GM12878 (cell line): ENCODE measurements at regions not wholly inside any gene's neighbourhood (a gene's known extent, or its start where the extent isn't known, plus 50 kb on each side); places are given as distances from the start of the nearest gene placed in this dataset.

ENCODE experiments used
- ATAC-seq: fragments of 200-7000 bp; cut with Tn5 transposase; 3 replicates; pipeline ENCODE4 v1.9.1; 2020; ENCODE audit warnings: mild to moderate bottlenecking, moderate library complexity
- BruUV-seq: library from RNA; stranded (reverse); fragments of 400-500 nt; replicated peaks from 2 replicates; lab custom pipeline; 2021; lab: Mats Ljungman, UMichigan
- CTCF ChIA-PET: fragments of 300-600 bp; sonication (Branson Sonifier 250); formaldehyde crosslinking; extraction: SDS; loops from one replicate; lab custom pipeline; 2021; ENCODE audit warnings: inconsistent platforms; lab: Yijun Ruan, JAX
- POLR2A ChIA-PET: fragments of 350-600 bp; formaldehyde crosslinking; extraction: SDS; loops from one replicate; lab custom pipeline; 2021; ENCODE audit warnings: inconsistent platforms; lab: Charles Lee
- RAD21 ChIA-PET: fragments of 300-600 bp; sonication (Branson Sonifier 250); formaldehyde crosslinking; loops from one replicate; lab custom pipeline; 2023; ENCODE audit warnings: antibody characterized with exemption; ENCODE audit not compliant: unreplicated experiment; lab: Charles Lee
- SMC1A ChIA-PET: fragments of 300-600 bp; sonication (Branson Sonifier 250); formaldehyde crosslinking; loops from one replicate; lab custom pipeline; 2023; ENCODE audit not compliant: unreplicated experiment, uncharacterized antibody; lab: Charles Lee
- DNase-seq: peaks from one replicate; pipeline ENCODE4 v3.0.0-alpha.2; 2011; ENCODE audit warnings: low read depth, low spot score
- FAIRE-seq: peaks from 3 replicates; lab custom pipeline; 2011; peaks lifted over from hg19 to GRCh38; lab: Jason Lieb, UNC
- H2AFZ ChIP-seq: 2 replicates; pipeline ENCODE4 v1.6.0; 2011; ENCODE audit warnings: low read depth, low read length, control low read depth; ENCODE audit not compliant: control insufficient read depth
- H3K27ac ChIP-seq: 2 replicates; pipeline ENCODE4 v1.5.1; 2011; ENCODE audit warnings: control low read depth; ENCODE audit not compliant: control insufficient read depth, insufficient read depth
- H3K27me3 ChIP-seq, 2 experiments: replicated peaks in 1 of 2; 2 replicates each; pipeline versions ENCODE4 v1.6.0 to v1.6.1; 2011; ENCODE audit warnings: low read length in 1 of 2; ENCODE audit not compliant: control insufficient read depth in 2 of 2, insufficient read depth in 2 of 2
- H3K36me3 ChIP-seq, 2 experiments: 2 replicates each; pipeline ENCODE4 v1.5.1; 2011; ENCODE audit warnings: low read length in 1 of 2; ENCODE audit not compliant: control insufficient read depth in 2 of 2, insufficient read depth in 2 of 2
- H3K4me1 ChIP-seq: 2 replicates; pipeline ENCODE4 v1.6.1; 2011; ENCODE audit warnings: mild to moderate bottlenecking, low read length, moderate library complexity, mixed read lengths; ENCODE audit not compliant: control insufficient read depth, insufficient read depth
- H3K4me2 ChIP-seq: 2 replicates; pipeline ENCODE4 v1.6.0; 2011; ENCODE audit warnings: control low read depth; ENCODE audit not compliant: control insufficient read depth, insufficient read depth
- H3K4me3 ChIP-seq: fragments of 200-600 bp; sonication (generic); 2 replicates; pipeline ENCODE4 v1.5.1; 2016
- H3K79me2 ChIP-seq: 2 replicates; pipeline ENCODE4 v1.6.0; 2011; ENCODE audit warnings: low read length; ENCODE audit not compliant: control insufficient read depth, insufficient read depth
- H3K9ac ChIP-seq: 2 replicates; pipeline ENCODE4 v1.8.0; 2011; ENCODE audit warnings: low read length, control low read depth, mixed read lengths; ENCODE audit not compliant: control insufficient read depth, insufficient read depth
- H3K9me3 ChIP-seq: replicated peaks from 3 replicates; pipeline ENCODE4 v1.5.1; 2011; ENCODE audit warnings: mild to moderate bottlenecking, low read length; ENCODE audit not compliant: control insufficient read depth, insufficient read depth
- H4K20me1 ChIP-seq: 2 replicates; pipeline ENCODE4 v1.6.0; 2011; ENCODE audit not compliant: control insufficient read depth, insufficient read depth
- ATF7 ChIP-seq: fragments of 450-650 bp; IDR thresholded peaks from 2 replicates; pipeline ENCODE4 v1.6.1; 2016; ENCODE audit warnings: low read depth, mild to moderate bottlenecking
- BMI1 ChIP-seq: fragments of 450-650 bp; IDR thresholded peaks from 2 replicates; pipeline ENCODE4 v1.6.1; 2016; ENCODE audit warnings: mild to moderate bottlenecking, moderate library complexity, borderline replicate concordance
- CBX3 ChIP-seq: fragments of 200-600 bp; sonication (generic); IDR thresholded peaks from 2 replicates; pipeline ENCODE4 v1.6.1; 2016; ENCODE audit warnings: low read depth, borderline replicate concordance
- CREB1 ChIP-seq: IDR thresholded peaks from 2 replicates; pipeline ENCODE4 v1.6.1; 2012; ENCODE audit warnings: low read depth, mild to moderate bottlenecking, inconsistent platforms
- EP300 ChIP-seq, 2 experiments: fragments of 150-350 bp in 1 of 2; IDR thresholded peaks; 2 replicates each; pipeline ENCODE4 v1.6.1; 2011 to 2012; ENCODE audit warnings: low read depth in 2 of 2, low read length in 2 of 2, borderline replicate concordance in 1 of 2, improper control_type of control experiment in 1 of 2, inconsistent platforms in 1 of 2; ENCODE audit not compliant: control insufficient read depth in 1 of 2
- IKZF1 ChIP-seq: fragments of 450-650 bp; conservative IDR thresholded peaks from 2 replicates; pipeline ENCODE4 v1.6.1; 2017; ENCODE audit warnings: antibody characterized with exemption, mild to moderate bottlenecking
- IKZF2 ChIP-seq, 2 experiments: fragments of 450-650 bp; IDR thresholded peaks; 2 replicates each; pipeline ENCODE4 v1.6.1; 2017; ENCODE audit warnings: mild to moderate bottlenecking in 2 of 2, moderate library complexity in 2 of 2
- IRF4 ChIP-seq: IDR thresholded peaks from 2 replicates; pipeline ENCODE4 v1.6.1; 2011; ENCODE audit warnings: low read depth, low read length
- KAT2A ChIP-seq: conservative IDR thresholded peaks from 2 replicates; pipeline ENCODE4 v1.6.1; 2011; ENCODE audit warnings: low read depth, low read length; ENCODE audit not compliant: control insufficient read depth
- KDM1A ChIP-seq: fragments of 200-600 bp; sonication (generic); IDR thresholded peaks from 2 replicates; pipeline ENCODE4 v1.6.1; 2016; ENCODE audit warnings: borderline replicate concordance
- NR2C1 ChIP-seq: fragments of 450-650 bp; IDR thresholded peaks from 2 replicates; pipeline ENCODE4 v1.6.1; 2017; ENCODE audit warnings: antibody characterized with exemption, mild to moderate bottlenecking, moderate library complexity
- RAD21 ChIP-seq: IDR thresholded peaks from 2 replicates; pipeline ENCODE4 v1.6.1; 2011; ENCODE audit warnings: mild to moderate bottlenecking, low read depth, low read length, moderate library complexity; ENCODE audit not compliant: insufficient read depth
- RELA ChIP-seq: fragments of 450-650 bp; IDR thresholded peaks from 2 replicates; pipeline ENCODE4 v1.8.0; 2014; ENCODE audit warnings: borderline replicate concordance; ENCODE audit not compliant: partially characterized antibody
- SMAD1 ChIP-seq: fragments of 450-650 bp; IDR thresholded peaks from 2 replicates; pipeline ENCODE4 v1.6.1; 2018; ENCODE audit warnings: mild to moderate bottlenecking, low read depth; ENCODE audit not compliant: partially characterized antibody
- TCF3 ChIP-seq: IDR thresholded peaks from 2 replicates; pipeline ENCODE4 v1.6.1; 2012; ENCODE audit warnings: low read depth, mild to moderate bottlenecking, low read length, borderline replicate concordance; ENCODE audit not compliant: insufficient read depth
- WGBS: methylation state at CpG from one replicate; pipeline ENCODE4 v1.1.6; 2016; ENCODE audit warnings: low lambda C conversion rate; ENCODE audit not compliant: insufficient replicate concordance, insufficient coverage; ENCODE audit errors: missing lambda C conversion rate; 5-methylcytosine and 5-hydroxymethylcytosine counted together
- in situ Hi-C: fragments of 300-500 bp; cut with MboI; formaldehyde crosslinking; loops from 9 replicates; pipeline ENCODE4 v1.14.3; 2018; ENCODE audit warnings: mixed read lengths
- intact Hi-C: fragments of 100-400 bp; cut with micrococcal nuclease; formaldehyde crosslinking; loops from one replicate; pipeline ENCODE4 v1.14.2; 2022; ENCODE audit not compliant: unreplicated experiment
- TF ChIP-seq, protein P1 (sequence below): fragments of 450-650 bp; IDR thresholded peaks from 2 replicates; pipeline ENCODE4 v1.6.1; 2017; ENCODE audit warnings: borderline replicate concordance
- TF ChIP-seq, protein P2 (sequence below): fragments of 450-650 bp; conservative IDR thresholded peaks from 2 replicates; pipeline ENCODE4 v1.6.1; 2017; ENCODE audit warnings: mild to moderate bottlenecking, moderate library complexity
- TF ChIP-seq, protein P3 (sequence below): fragments of 450-650 bp; IDR thresholded peaks from 2 replicates; pipeline ENCODE4 v1.6.1; 2016; ENCODE audit warnings: mild to moderate bottlenecking, moderate library complexity, borderline replicate concordance

DNA sequence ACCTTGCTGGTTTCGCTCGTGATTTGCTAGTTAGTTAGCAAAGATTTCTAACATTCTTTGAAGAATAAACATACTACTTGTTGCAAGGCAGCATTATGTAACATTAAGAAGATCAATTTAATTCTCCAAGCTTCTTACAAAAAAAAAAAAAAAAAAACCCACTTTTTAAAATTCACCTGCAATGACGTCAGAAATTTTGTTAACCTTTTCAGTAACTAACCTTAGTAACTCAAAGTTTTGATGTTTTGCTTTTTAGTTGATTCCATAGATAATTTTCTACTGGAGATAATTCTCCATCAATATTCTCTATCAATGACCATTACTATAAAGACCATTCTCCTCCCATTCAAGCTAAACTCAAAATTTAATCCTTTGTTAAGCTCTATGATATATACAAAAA, 491.8 kb upstream of the TBL1XR1 start:
- no TSS peak for BruUV-seq
- Histone ChIP-seq H3K9me3 (no peaks in the 10 kb centered on the region), H3K4me2 (no peak overlapping the region), H3K9ac (no peak overlapping the region), H3K27me3 (peaks cover 0 to 2% of the 10 kb centered on the region in 2 experiments; a peak in 1 of 4 replicates), H2AFZ (no peak overlapping the region), H3K36me3 (no peaks in the 10 kb centered on the region), H3K4me1 (no peaks in the 10 kb centered on the region), H3K27ac (no peak overlapping the region), H3K79me2 (no peaks in the 10 kb centered on the region), H3K4me3 (no peak overlapping the region), H4K20me1 (no peaks in the 10 kb centered on the region)
- ChIA-PET POLR2A (no interaction called here), CTCF (no interaction called here), RAD21 (interaction anchor here (0.7 kb wide), 1 partner anchor 352 kb away, joined by 3 read pairs; no protein-coding TSS in a partner anchor), SMC1A (interaction anchor here (2.5 kb wide), 1 partner anchor 11 kb away, joined by 8 read pairs; no protein-coding TSS in a partner anchor)
- TF ChIP-seq IRF4 = no peak
- no peak for TF ChIP-seq RAD21
- no peak for TF ChIP-seq EP300 (IDR thresholded peaks at IDR 0.05; ENCODE audit: borderline replicate concordance in 1 of 2, control insufficient read depth in 1 of 2, low read depth in 2 of 2, low read length in 2 of 2)
- TF ChIP-seq CREB1 = no peak
- TF ChIP-seq BMI1 = no peak
- no peak for TF ChIP-seq KDM1A
- TF ChIP-seq IKZF1 = no peak
- no peak for TF ChIP-seq NR2C1
- TF ChIP-seq IKZF2 (IDR thresholded peaks at IDR 0.05) = no peak
- TF ChIP-seq RELA = no peak
- no peak for TF ChIP-seq KAT2A
- no peak for TF ChIP-seq CBX3
- TF ChIP-seq, protein P1, sequence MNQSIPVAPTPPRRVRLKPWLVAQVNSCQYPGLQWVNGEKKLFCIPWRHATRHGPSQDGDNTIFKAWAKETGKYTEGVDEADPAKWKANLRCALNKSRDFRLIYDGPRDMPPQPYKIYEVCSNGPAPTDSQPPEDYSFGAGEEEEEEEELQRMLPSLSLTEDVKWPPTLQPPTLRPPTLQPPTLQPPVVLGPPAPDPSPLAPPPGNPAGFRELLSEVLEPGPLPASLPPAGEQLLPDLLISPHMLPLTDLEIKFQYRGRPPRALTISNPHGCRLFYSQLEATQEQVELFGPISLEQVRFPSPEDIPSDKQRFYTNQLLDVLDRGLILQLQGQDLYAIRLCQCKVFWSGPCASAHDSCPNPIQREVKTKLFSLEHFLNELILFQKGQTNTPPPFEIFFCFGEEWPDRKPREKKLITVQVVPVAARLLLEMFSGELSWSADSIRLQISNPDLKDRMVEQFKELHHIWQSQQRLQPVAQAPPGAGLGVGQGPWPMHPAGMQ = no peak
- TF ChIP-seq SMAD1 = no peak
- no peak for TF ChIP-seq TCF3
- TF ChIP-seq, protein P2, sequence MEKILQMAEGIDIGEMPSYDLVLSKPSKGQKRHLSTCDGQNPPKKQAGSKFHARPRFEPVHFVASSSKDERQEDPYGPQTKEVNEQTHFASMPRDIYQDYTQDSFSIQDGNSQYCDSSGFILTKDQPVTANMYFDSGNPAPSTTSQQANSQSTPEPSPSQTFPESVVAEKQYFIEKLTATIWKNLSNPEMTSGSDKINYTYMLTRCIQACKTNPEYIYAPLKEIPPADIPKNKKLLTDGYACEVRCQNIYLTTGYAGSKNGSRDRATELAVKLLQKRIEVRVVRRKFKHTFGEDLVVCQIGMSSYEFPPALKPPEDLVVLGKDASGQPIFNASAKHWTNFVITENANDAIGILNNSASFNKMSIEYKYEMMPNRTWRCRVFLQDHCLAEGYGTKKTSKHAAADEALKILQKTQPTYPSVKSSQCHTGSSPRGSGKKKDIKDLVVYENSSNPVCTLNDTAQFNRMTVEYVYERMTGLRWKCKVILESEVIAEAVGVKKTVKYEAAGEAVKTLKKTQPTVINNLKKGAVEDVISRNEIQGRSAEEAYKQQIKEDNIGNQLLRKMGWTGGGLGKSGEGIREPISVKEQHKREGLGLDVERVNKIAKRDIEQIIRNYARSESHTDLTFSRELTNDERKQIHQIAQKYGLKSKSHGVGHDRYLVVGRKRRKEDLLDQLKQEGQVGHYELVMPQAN = no peak
- TF ChIP-seq, protein P3, sequence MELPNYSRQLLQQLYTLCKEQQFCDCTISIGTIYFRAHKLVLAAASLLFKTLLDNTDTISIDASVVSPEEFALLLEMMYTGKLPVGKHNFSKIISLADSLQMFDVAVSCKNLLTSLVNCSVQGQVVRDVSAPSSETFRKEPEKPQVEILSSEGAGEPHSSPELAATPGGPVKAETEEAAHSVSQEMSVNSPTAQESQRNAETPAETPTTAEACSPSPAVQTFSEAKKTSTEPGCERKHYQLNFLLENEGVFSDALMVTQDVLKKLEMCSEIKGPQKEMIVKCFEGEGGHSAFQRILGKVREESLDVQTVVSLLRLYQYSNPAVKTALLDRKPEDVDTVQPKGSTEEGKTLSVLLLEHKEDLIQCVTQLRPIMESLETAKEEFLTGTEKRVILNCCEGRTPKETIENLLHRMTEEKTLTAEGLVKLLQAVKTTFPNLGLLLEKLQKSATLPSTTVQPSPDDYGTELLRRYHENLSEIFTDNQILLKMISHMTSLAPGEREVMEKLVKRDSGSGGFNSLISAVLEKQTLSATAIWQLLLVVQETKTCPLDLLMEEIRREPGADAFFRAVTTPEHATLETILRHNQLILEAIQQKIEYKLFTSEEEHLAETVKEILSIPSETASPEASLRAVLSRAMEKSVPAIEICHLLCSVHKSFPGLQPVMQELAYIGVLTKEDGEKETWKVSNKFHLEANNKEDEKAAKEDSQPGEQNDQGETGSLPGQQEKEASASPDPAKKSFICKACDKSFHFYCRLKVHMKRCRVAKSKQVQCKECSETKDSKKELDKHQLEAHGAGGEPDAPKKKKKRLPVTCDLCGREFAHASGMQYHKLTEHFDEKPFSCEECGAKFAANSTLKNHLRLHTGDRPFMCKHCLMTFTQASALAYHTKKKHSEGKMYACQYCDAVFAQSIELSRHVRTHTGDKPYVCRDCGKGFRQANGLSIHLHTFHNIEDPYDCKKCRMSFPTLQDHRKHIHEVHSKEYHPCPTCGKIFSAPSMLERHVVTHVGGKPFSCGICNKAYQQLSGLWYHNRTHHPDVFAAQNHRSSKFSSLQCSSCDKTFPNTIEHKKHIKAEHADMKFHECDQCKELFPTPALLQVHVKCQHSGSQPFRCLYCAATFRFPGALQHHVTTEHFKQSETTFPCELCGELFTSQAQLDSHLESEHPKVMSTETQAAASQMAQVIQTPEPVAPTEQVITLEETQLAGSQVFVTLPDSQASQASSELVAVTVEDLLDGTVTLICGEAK = no peak
- TF ChIP-seq ATF7 = no peak
- no peak for FAIRE-seq
- DNase-seq = no peak
- intact Hi-C loops = no loop called here
- in situ Hi-C loops = no loop called here
- ATAC-seq = no peak
- WGBS = 70% methylated on average over 3 of the region's 3 CpGs
